ENCODE measurements at regions not wholly inside any gene's neighbourhood (a gene's known extent, or its start where the extent isn't known, plus 50 kb on each side); places are given as distances from the start of the nearest gene placed in this dataset.

GRCh38 chr12:4080213-4080612, 193.3 kb upstream of the CCND2 start:
- TF ChIP-seq CTCF (IDR thresholded peaks at IDR 0.05; ENCODE audit: insufficient read depth, low read length, poor library complexity, severe bottlenecking) = no peak
- Histone ChIP-seq H3K27me3 (replicated peaks; ENCODE audit: control insufficient read depth, insufficient read depth, low read length) (no peaks in the 10 kb centered on the region), H3K36me3 (ENCODE audit: control insufficient read depth, insufficient read depth, low read length) (no peaks in the 10 kb centered on the region), H3K4me3 (replicated peaks; ENCODE audit: low read depth, low read length) (no peak overlapping the region)
- DNase-seq (ENCODE audit: extremely low read depth, insufficient read length) = no peak

- Histone ChIP-seq H3K36me3 (ENCODE audit: control insufficient read depth, insufficient read depth, low read length) (no peaks in the 10 kb centered on the region), H3K4me3 (replicated peaks; ENCODE audit: low read depth, low read length) (no peak overlapping the region), H3K27me3 (replicated peaks; ENCODE audit: control insufficient read depth, insufficient read depth, low read length) (no peaks in the 10 kb centered on the region; the same call in 1 of the 2 replicates)
- no peak for TF ChIP-seq CTCF (IDR thresholded peaks at IDR 0.05; ENCODE audit: insufficient read depth, low read length, poor library complexity, severe bottlenecking)
- DNase-seq (ENCODE audit: extremely low read depth, insufficient read length) = no peak
Observed at GRCh38 chr12:4074129-4074528, 199.4 kb upstream of the CCND2 start.

GRCh38 chr12:4069670-4070010, 196.4 kb upstream of the PARP11 start:
- DNase-seq (ENCODE audit: extremely low read depth, insufficient read length) = no peak
- Histone ChIP-seq H3K27me3 (replicated peaks; ENCODE audit: control insufficient read depth, insufficient read depth, low read length) (no peaks in the 10 kb centered on the region; the same call in 1 of the 2 replicates), H3K4me3 (replicated peaks; ENCODE audit: low read depth, low read length) (no peak overlapping the region), H3K36me3 (ENCODE audit: control insufficient read depth, insufficient read depth, low read length) (no peaks in the 10 kb centered on the region)
- no peak for TF ChIP-seq CTCF (IDR thresholded peaks at IDR 0.05; ENCODE audit: insufficient read depth, low read length, poor library complexity, severe bottlenecking)

- DNase-seq (ENCODE audit: extremely low read depth, insufficient read length) = no peak
- Histone ChIP-seq H3K36me3 (ENCODE audit: control insufficient read depth, insufficient read depth, low read length) (no peaks in the 10 kb centered on the region), H3K4me3 (replicated peaks; ENCODE audit: low read depth, low read length) (no peak overlapping the region), H3K27me3 (replicated peaks; ENCODE audit: control insufficient read depth, insufficient read depth, low read length) (no peaks in the 10 kb centered on the region; the same call in 1 of the 2 replicates)
- no peak for TF ChIP-seq CTCF (IDR thresholded peaks at IDR 0.05; ENCODE audit: insufficient read depth, low read length, poor library complexity, severe bottlenecking)
Observed at GRCh38 chr12:4068981-4069669, 195.9 kb upstream of the PARP11 start.

- H3K4me3 ChIP-seq (replicated peaks; ENCODE audit: low read depth, low read length) = no peak overlapping the region
- no peak for TF ChIP-seq CTCF (IDR thresholded peaks at IDR 0.05; ENCODE audit: insufficient read depth, low read length, poor library complexity, severe bottlenecking)
- no peaks in the 10 kb centered on the region for H3K36me3 ChIP-seq (ENCODE audit: control insufficient read depth, insufficient read depth, low read length)
- H3K27me3 ChIP-seq (replicated peaks; ENCODE audit: control insufficient read depth, insufficient read depth, low read length) = no peaks in the 10 kb centered on the region
- DNase-seq (ENCODE audit: extremely low read depth, insufficient read length) = no peak
Observed at GRCh38 chr12:4064008-4064407, 190.8 kb upstream of the PARP11 start.

Measured in GM06990 (cell line).